ENCODE measurements at regions not wholly inside any gene's neighbourhood (a gene's known extent, or its start where the extent isn't known, plus 50 kb on each side); places are given as distances from the start of the nearest gene placed in this dataset.

DNA sequence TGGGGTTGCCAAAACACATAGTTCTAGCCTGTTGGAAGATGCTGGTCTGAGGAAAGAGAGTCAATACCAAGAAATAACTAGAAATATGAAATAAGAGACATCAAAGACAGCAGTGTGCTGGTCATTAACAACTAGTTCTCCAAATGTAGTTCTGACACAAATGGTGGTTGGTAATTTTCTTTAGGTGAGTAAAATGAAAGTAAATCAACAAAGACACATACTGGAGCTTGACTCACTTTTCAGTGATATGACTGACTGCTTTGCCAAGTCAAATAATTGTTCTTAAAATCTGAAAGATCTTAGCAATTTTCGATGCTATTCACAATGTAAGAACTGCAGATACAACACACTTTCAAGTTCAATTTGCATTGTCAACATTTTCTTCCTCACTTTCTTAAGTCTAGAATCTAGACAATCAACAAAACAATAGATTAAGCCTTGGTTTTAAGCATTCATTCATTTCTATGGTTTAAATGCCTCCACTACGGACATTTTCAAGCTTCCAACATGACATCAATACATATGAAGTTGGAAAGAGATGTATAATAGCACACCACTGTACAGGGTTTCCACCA is 166.8 kb upstream of the MAP3K1 start:
- TF ChIP-seq, protein P1, sequence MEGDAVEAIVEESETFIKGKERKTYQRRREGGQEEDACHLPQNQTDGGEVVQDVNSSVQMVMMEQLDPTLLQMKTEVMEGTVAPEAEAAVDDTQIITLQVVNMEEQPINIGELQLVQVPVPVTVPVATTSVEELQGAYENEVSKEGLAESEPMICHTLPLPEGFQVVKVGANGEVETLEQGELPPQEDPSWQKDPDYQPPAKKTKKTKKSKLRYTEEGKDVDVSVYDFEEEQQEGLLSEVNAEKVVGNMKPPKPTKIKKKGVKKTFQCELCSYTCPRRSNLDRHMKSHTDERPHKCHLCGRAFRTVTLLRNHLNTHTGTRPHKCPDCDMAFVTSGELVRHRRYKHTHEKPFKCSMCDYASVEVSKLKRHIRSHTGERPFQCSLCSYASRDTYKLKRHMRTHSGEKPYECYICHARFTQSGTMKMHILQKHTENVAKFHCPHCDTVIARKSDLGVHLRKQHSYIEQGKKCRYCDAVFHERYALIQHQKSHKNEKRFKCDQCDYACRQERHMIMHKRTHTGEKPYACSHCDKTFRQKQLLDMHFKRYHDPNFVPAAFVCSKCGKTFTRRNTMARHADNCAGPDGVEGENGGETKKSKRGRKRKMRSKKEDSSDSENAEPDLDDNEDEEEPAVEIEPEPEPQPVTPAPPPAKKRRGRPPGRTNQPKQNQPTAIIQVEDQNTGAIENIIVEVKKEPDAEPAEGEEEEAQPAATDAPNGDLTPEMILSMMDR (IDR thresholded peaks at IDR 0.05; ENCODE audit: low read depth, low read length), result no peak
- TF ChIP-seq POLR2A (IDR thresholded peaks at IDR 0.05; ENCODE audit: extremely low read depth, insufficient read length), result no peak
